Mesenteric fat pad (tissue), 1 donor: ENCODE measurements at regions not wholly inside any gene's neighbourhood (a gene's known extent, or its start where the extent isn't known, plus 50 kb on each side); places are given as distances from the start of the nearest gene placed in this dataset.

Experiments used
- DNase-seq: peaks from one replicate; pipeline ENCODE4 v3.0.0-alpha.2; 2020; ENCODE audit warnings: low spot score
- donor health status: DM: yes; HTN: yes; CAD: no.

DNA sequence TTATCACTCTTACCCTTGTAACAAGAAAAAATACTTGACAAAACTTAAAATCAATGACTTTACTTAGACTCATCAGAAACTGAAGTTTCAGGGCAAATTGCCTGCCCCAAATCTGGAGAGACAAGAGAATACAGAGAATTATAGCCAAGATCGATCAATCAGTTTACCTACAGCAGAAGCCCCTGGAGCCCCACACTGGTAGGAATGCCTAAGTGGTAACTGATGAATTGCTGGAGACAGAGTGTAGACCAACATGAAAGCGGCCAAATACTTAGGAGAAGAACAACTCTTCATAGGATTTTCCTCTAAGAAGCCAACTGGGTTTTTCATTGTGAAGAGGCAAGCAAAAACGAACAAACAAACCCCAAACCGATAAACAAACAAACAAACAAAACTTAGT, 1430.0 kb downstream of the EFNB2 start:
- no peak for DNase-seq

- DNase-seq: no peak
Measured at GRCh38 chr13:105097521-105097920, 1437.9 kb downstream of the EFNB2 start.

DNA sequence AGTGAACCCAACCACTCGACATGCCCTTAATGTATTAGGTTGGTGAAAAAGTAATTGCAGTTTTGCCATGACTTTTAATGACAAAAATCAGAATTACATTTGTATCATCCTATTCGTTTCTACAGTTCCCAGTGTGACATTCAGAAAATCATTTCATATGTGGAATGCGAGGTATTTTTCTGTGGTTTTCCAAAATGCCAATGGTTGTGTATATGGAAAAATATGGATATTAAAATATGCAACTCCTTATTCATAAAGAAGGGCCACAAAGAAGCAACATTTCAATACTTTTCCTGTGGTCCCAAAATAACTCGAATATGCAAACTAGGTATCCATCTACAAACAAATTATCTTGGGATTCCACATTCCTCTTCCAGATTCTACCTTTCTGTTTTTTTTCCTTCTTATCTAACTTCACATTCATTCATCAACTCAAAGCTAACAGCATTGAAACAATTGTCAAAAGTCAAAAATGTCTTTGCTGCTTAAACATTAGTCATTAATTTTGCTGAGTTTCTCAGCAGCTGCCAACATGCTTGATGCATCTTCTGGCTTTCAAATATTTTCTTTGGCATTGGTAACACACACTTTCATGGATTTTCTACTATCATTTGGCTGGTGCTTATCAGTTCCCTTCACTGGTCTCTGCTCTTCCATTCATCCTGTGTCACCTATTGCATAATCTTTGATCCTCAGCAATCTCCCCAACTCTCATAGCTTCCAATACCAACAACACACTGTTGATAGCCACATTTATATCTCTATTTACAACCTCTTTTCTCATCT, 1445.4 kb downstream of the EFNB2 start:
- no peak for DNase-seq

- DNase-seq: no peak
Measured at GRCh38 chr13:105087945-105088344, 1447.5 kb downstream of the EFNB2 start.

GRCh38 chr13:105084931-105085330, 1450.5 kb downstream of the EFNB2 start:
- no peak for DNase-seq

GRCh38 chr13:105083992-105084391, 1451.5 kb downstream of the EFNB2 start:
- no peak for DNase-seq

- DNase-seq: no peak
Measured at GRCh38 chr13:105074755-105075154, 1460.7 kb downstream of the EFNB2 start.

GRCh38 chr13:105073041-105073440, 1462.4 kb downstream of the EFNB2 start:
- DNase-seq: no peak

DNA sequence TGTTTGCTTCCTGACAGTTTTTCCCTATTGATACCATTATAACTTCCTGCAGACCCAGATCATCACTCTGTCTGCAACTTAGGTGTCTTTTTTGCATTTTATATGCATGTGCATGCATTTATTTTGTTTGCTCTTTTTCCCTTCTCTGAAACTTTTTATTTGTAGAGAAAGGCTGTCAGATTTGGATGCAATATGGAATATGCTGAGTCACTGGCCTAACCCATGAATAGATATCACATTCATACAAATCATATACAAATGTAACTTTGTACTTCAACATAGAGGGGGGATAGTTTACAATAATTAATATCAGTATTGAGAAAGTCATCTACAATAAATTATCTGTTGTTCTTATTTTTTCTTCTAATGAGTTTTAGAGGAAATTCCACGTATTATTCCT, 1465.0 kb downstream of the EFNB2 start:
- no peak for DNase-seq

DNA sequence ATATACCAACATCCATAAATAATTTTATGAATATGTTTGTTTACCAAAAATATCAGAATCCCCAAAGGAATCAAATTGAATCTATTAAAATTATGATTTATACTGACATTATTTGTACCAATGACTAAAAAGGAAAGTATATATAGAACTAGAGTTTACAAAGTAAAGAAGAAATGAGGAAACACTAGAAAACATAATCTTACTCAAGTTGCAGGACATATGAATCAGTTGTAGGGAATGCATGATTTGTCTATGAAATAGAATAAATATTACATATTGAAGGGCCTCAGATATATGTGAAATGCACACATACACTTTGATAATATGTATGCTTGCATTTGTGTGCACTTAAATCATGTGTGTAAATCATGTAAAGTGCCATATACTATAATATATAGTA, 1466.4 kb downstream of the EFNB2 start:
- DNase-seq: no peak

GRCh38 chr13:105063676-105064075, 1471.8 kb downstream of the EFNB2 start:
- DNase-seq: no peak

GRCh38 chr13:105059786-105060185, 1475.7 kb downstream of the EFNB2 start:
- DNase-seq: no peak

DNA sequence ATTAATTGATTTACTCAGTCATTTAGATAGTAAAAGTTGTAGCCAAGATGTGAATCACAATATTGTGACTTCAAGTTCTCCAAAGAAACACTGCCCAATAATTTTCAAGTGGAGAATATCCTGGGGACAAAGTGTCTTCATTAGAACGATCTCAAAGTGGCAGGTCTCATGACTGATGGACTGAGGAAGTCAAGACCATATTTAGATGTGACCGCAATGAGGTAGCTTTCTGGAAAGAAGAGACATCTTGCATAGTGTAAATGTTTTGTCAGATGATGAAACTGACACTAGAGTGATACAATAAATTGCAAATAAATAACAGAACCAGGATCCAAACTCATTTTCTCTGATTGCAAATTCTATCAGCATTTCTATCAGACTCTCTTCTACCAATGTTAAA, 1476.9 kb downstream of the EFNB2 start:
- DNase-seq: no peak

- DNase-seq: no peak
Measured at GRCh38 chr13:105052711-105053110, 1482.8 kb downstream of the EFNB2 start.

DNA sequence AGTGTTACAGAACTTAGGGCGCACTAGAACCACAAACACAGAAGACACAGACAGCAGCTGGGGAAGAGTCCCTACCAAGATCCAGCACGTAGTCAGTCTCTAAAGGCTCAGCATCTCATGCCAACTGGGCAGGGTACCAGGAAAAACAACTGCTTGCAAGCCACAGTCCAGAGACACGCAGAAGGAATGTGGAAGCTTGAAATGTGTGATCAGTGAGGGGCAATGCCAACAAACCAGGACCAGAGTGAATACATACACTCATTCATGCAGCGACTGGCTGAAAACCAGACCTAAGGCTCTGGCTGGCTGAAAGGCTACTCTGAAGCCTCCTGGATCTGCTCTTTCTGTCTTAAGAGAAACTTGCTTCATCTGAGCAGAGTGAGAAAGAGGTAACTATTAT, 1484.8 kb downstream of the EFNB2 start:
- no peak for DNase-seq

GRCh38 chr13:105048677-105049076, 1486.8 kb downstream of the EFNB2 start:
- no peak for DNase-seq

GRCh38 chr13:105047676-105048295, 1487.7 kb downstream of the EFNB2 start:
- DNase-seq: no peak

GRCh38 chr13:105037110-105037509, 1498.4 kb downstream of the EFNB2 start:
- no peak for DNase-seq

DNA sequence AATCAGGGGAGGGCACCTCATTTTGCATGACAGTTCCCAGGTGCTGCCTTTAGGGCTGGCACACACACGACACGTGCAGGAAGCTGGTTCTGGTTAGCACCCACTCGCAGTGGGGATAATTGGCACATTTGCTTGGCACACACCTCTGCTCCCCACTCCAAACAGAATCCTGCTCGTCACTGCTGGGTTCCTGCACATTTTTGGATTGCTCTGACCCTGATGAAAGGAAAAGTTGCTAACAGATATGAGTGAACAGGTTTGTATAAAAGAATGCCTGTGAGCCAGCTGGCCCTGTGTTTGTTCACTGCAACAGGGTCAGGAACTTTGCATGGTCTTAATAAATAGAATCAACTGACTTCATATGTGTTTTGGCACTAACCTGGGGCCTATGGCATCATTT, 1500.4 kb downstream of the EFNB2 start:
- no peak for DNase-seq

DNA sequence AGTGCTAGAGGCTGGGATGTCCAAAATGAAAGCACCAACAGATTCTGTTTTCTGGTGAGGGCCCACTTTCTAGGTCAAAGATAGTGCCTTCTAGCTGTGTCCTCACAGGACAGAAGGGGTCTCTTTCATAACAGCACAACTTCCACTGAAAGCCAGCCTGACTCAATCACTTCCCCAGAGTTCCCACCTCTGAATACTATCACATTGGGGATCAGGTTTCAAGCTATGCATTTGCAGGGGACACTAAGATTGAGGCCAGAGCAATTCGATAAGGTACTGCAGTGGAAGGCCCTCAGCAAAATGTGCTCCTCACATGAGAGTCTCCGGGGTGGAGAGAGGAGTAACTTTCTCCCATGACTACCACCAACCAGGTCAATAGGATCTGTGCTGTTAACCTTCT, 1501.5 kb downstream of the EFNB2 start:
- no peak for DNase-seq

- no peak for DNase-seq
Measured at GRCh38 chr13:105031306-105031705, 1504.2 kb downstream of the EFNB2 start.

DNA sequence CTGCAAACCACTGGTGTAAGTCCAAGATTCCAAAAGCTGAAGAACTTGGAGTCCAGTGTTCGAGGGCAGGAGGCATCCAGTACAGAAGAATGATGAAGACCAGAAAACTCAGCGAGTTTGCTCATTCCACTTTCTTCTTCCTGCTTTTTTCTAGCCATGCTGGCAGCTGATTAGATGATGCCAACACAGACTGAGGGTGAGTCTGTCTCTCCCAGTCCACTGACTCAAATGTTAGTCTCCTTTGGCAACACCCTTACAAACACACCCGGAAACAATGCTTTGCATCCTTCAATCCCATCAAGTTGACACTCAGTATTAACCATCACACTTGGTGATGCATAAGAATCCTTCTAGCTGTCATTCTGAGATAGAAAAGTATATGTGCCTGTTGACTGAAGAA, 1504.6 kb downstream of the EFNB2 start:
- DNase-seq: no peak

DNA sequence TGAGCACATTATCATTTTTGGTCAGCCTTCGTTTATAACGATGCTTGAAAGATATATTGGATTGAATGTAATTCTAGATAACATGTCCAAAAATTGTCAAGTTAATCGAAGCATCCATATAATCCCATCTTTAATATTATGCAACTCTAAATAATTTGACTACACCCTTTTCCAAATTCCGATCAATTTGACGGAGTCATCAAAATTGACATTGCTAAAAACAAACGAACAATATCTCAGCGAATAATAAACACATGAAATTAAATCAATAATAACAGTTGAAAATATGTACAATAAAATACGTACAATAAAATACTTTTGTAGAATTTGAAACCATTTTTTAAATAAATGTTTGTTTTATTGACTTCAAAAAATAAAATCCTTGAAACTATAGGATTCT, 1516.4 kb downstream of the EFNB2 start:
- no peak for DNase-seq
